ENCODE measurements at regions not wholly inside any gene's neighbourhood (a gene's known extent, or its start where the extent isn't known, plus 50 kb on each side); places are given as distances from the start of the nearest gene placed in this dataset.

- TF ChIP-seq ZFX (IDR thresholded peaks at IDR 0.05), result no peak
- TF ChIP-seq CTCF (conservative IDR thresholded peaks at IDR 0.05), result no peak
These were observed 333.4 kb downstream of the ICE1 start for GRCh38 chr5:5755888-5756287.
